ENCODE measurements at regions not wholly inside any gene's neighbourhood (a gene's known extent, or its start where the extent isn't known, plus 50 kb on each side); places are given as distances from the start of the nearest gene placed in this dataset.

DNA sequence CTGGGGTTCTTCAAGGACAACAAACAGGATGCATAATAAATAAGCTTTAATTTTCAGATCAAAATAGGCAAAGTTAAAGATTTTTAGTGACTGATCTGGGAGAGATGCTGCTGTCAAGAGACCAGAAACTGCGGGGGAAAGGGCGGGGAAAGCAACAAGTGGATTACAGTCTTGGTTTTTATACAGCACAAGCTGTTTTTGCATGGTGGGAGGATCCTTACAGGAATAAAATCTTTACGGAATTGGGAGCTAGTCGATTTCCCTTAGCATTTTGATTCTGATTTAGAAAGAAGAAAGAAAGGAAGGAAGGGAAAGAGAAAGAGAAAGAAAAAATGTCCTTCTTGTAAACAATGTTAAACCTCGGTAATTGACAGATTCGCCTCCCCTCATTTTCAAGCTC lies 242.3 kb upstream of the SP8 start:
- Mint-ChIP-seq H3K27me3 (no peaks in the 10 kb centered on the region), H3K9me3 (no peaks in the 10 kb centered on the region), H3K4me1 (no peaks in the 10 kb centered on the region), H3K36me3 (no peaks in the 10 kb centered on the region), H3K4me3 (no peak overlapping the region), H3K27ac (no peak overlapping the region)
- no peak for DNase-seq
- CTCF ChIA-PET: interaction anchor here (0.9 kb wide), 1 partner anchor 26 kb away, joined by 3 read pairs; no protein-coding TSS in a partner anchor

DNA sequence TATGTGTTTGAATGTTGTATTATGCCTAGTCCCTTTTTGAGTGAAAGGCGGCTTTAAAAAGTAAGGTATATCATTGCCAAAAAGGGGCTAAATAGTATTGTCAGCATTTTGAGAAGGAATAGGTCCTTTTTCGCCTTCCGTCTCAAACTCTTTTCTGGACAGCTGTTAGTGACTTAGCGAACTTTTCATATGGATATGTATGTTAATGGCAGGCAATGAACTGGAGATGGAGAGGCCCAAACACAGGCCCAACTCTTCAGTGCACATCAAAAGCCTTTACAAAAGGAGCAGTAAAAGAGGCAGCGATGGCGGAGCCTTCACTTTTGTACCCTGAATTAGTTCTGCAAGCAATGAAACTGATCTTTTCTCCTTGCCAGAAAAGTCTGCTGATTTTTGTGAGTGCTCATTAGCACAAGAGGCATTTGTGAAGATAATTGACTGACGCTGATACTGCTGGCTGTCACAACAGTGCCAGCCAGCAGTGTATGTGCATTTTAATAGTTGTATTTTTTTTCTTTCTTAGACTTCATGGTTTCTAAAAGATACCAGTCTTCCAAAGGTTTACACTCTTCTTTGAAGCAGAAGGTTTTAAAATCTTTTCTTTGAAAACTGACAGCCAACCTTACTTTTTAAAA lies 243.7 kb upstream of the SP8 start:
- no peak overlapping the region for H3K27ac Mint-ChIP-seq
- no peak overlapping the region for H3K4me3 Mint-ChIP-seq
- no peaks in the 10 kb centered on the region for H3K27me3 Mint-ChIP-seq
- CTCF ChIA-PET: no interaction called here
- H3K36me3 Mint-ChIP-seq: no peaks in the 10 kb centered on the region
- no peak for DNase-seq
- H3K9me3 Mint-ChIP-seq: no peaks in the 10 kb centered on the region
- H3K4me1 Mint-ChIP-seq: no peaks in the 10 kb centered on the region

DNA sequence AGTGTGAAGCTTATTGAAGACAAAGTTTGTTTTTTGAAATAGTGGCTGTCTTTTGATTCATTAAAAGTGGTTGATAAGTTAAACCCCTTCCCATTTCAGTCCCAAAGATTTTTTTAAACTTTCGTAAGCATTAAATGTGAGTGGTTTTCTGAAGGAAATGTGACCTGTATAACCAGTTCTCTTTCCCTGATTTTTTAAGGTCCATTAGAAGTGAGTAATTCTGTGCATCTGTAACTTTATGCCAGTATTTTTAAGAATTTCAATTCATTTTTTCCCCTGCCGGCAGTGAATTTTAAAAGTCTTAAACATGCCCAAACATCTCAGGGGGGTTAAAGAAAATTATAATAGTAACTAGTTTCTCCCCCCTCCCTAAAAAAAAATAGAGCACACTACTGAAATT lies 254.6 kb upstream of the SP8 start:
- no peak for DNase-seq

DNA sequence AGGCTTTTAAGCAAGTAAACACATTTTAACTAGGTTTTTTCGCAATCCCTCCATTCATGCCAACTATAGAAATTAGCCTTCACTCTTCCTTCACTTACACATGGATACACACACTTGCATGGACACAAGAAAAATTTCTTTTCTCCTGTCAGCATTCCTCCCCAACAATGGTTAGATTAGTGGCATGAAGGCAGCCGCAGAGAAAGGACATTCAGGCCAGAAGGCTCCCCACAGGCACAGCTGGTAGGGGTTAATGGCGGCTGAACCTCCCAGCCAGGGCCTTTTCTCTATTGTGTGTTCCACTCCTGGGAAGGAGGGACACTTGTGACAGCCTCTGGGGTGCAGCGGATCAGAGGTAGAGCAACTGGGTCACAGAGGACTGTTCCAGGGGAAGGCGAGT lies 255.0 kb upstream of the SP8 start:
- CTCF ChIA-PET: no interaction called here
- no peaks in the 10 kb centered on the region for H3K36me3 Mint-ChIP-seq
- no peaks in the 10 kb centered on the region for H3K4me1 Mint-ChIP-seq
- no peak overlapping the region for H3K27ac Mint-ChIP-seq
- H3K27me3 Mint-ChIP-seq: no peaks in the 10 kb centered on the region
- no peak for DNase-seq
- no peak overlapping the region for H3K4me3 Mint-ChIP-seq
- H3K9me3 Mint-ChIP-seq: no peaks in the 10 kb centered on the region

More for the DNA sequence above, 254.6 kb upstream of the SP8 start:
- Mint-ChIP-seq H3K4me3 (no peak overlapping the region), H3K36me3 (no peaks in the 10 kb centered on the region), H3K9me3 (no peaks in the 10 kb centered on the region), H3K27me3 (no peaks in the 10 kb centered on the region), H3K4me1 (no peaks in the 10 kb centered on the region), H3K27ac (no peak overlapping the region)
- CTCF ChIA-PET: no interaction called here

DNA sequence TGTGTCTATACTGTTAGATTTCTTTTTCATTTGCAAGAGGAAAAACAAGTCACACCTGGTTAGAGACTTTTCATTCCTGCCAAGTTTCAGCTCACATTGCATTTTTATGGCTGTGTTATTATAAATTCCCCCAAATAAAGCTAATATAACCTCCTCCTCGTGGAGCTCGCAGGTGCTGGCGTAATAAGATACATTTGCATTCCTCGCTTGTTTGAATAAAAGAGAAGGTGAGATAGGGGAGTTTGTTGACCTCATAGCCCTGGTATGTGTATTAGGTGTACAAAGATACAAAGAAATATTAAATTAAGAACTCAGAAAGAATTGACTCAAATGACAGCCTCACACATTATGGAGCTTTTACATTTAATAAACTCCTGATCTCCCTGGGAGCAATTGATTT lies 257.7 kb upstream of the SP8 start:
- no peak for DNase-seq
- H3K36me3 Mint-ChIP-seq: no peaks in the 10 kb centered on the region
- no peak overlapping the region for H3K4me3 Mint-ChIP-seq
- no peak overlapping the region for H3K27ac Mint-ChIP-seq
- H3K4me1 Mint-ChIP-seq: no peaks in the 10 kb centered on the region
- CTCF ChIA-PET: no interaction called here
- no peaks in the 10 kb centered on the region for H3K27me3 Mint-ChIP-seq
- no peaks in the 10 kb centered on the region for H3K9me3 Mint-ChIP-seq

DNA sequence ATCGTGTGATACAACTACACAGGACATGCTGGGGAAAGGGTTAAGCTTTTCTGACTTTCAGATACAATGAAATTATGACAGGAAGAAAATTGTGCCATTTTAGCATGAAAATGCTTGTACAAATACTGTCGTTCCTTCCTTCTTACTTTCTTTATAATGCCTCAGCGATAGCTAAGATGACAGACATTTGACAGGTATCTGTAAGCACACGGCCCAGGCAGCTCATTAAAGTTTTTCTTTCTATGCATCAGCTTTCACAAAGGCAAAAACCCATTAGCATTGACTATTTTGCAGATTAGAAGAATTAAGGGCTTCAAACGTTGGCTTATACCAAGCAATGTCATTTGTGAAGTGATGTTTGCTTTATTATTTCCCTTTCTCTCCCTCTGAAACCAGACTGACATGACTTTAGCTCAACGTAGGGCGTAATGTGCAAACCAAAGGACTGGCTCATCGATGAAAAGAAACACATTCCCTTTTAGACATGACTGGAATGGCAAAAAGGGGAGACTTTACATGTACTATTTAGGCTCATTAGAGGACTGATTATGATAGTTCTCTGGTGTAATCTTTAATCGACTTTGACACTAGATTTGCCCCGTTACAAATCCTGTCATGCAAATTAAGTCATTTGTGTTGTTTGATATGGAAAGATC lies 258.4 kb upstream of the SP8 start:
- Mint-ChIP-seq H3K9me3 (no peaks in the 10 kb centered on the region), H3K27me3 (no peaks in the 10 kb centered on the region), H3K4me3 (no peak overlapping the region), H3K4me1 (no peaks in the 10 kb centered on the region), H3K36me3 (no peaks in the 10 kb centered on the region), H3K27ac (no peak overlapping the region)
- CTCF ChIA-PET: no interaction called here
- DNase-seq: no peak

DNA sequence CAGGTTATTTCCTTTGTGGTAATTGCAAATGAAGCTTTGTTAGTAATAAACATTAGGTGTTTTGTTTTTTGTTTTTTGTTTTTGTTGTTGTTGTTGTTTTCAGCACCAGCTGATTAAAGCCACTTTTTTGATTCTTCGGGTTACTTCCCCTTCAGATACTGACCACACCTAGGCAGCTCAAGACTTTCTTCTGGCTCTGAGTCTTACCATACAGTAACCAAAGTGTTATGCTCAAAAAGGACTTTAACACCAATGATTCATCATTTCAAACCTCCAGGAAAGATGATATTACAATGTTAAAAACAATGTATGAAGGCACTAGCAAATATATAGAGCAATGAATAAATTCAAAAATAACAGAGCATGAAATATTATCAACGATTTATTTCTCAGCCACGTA lies 265.2 kb upstream of the SP8 start:
- Mint-ChIP-seq H3K27ac (no peak overlapping the region), H3K9me3 (no peaks in the 10 kb centered on the region), H3K36me3 (no peaks in the 10 kb centered on the region), H3K4me1 (no peaks in the 10 kb centered on the region), H3K4me3 (no peak overlapping the region), H3K27me3 (no peaks in the 10 kb centered on the region)
- DNase-seq: no peak
- CTCF ChIA-PET: no interaction called here

DNA sequence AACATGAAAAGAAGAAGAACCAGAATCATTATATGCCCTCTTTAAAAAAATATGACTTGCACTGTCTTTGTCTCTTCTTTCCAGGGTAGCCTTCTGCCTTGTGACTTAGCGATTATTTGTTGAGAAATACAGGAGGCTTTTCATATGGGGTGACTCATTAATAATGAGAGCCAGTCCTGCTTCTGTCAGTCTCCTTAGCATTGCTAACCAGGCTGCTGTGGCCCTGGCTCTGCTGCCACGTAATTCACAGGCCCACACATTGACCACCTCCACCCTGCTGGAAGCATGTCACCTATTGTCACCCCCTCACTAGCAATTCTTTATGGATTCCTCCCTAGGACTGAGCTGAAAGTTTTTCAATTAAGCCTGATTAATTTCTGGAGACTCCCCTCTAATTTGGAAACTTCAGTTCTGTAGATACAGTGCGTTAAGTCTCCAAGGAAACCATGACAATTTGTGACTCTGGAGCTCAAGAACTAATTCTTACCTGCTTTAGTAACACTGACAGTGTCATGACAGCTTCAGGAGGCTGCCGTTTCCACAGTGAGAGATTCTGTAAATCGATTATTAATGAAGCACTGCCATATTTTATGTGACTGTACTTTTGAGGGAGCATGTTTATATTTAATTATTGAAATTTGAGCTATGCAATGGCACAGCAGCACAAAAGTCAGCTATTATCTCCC lies 267.9 kb upstream of the SP8 start:
- Mint-ChIP-seq H3K4me3 (no peak overlapping the region), H3K27me3 (no peaks in the 10 kb centered on the region), H3K4me1 (no peaks in the 10 kb centered on the region), H3K36me3 (no peaks in the 10 kb centered on the region), H3K9me3 (no peaks in the 10 kb centered on the region), H3K27ac (no peak overlapping the region)
- no peak for DNase-seq
- CTCF ChIA-PET: no interaction called here

DNA sequence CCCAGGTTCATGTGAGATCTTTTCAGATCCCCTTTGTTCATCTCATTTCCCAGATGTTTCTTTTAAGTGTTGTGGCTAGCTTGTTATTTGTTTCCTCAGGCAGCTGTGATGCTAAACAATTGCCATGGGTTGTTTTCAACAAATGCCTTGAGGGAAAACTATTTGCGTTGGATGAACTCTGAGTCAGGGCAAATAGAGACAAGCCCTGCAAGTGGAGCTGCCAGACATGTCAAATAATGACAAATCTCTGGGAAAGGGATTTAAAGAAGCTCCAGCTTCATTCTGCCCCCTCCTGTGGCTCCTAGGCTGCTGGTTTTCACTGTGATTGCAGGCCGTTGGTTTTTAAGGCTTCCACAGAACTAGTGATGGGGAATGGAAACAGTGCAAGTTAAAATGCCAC lies 272.4 kb upstream of the SP8 start:
- H3K27ac Mint-ChIP-seq: no peak overlapping the region
- no peak overlapping the region for H3K4me3 Mint-ChIP-seq
- H3K27me3 Mint-ChIP-seq: no peaks in the 10 kb centered on the region
- no peaks in the 10 kb centered on the region for H3K4me1 Mint-ChIP-seq
- CTCF ChIA-PET: no interaction called here
- H3K9me3 Mint-ChIP-seq: no peaks in the 10 kb centered on the region
- DNase-seq: no peak
- no peaks in the 10 kb centered on the region for H3K36me3 Mint-ChIP-seq

DNA sequence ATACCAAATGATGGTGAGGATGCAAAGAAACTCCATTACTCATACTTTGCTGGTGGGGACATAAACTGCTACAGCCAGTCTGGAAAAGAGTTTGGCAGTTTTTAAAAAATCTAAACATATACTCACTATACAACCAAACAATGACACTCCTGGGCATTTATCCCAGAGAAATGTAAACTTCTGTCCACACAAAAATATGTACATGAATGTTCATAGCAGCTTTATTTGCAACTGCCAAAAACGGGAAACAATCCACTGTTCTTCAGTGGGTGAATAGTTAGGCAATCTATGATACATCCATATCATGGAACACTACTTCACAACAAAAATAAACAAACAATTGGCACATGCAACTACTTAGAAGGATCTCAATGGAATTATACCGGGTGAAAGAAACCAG lies 276.4 kb upstream of the SP8 start:
- DNase-seq: no peak

DNA sequence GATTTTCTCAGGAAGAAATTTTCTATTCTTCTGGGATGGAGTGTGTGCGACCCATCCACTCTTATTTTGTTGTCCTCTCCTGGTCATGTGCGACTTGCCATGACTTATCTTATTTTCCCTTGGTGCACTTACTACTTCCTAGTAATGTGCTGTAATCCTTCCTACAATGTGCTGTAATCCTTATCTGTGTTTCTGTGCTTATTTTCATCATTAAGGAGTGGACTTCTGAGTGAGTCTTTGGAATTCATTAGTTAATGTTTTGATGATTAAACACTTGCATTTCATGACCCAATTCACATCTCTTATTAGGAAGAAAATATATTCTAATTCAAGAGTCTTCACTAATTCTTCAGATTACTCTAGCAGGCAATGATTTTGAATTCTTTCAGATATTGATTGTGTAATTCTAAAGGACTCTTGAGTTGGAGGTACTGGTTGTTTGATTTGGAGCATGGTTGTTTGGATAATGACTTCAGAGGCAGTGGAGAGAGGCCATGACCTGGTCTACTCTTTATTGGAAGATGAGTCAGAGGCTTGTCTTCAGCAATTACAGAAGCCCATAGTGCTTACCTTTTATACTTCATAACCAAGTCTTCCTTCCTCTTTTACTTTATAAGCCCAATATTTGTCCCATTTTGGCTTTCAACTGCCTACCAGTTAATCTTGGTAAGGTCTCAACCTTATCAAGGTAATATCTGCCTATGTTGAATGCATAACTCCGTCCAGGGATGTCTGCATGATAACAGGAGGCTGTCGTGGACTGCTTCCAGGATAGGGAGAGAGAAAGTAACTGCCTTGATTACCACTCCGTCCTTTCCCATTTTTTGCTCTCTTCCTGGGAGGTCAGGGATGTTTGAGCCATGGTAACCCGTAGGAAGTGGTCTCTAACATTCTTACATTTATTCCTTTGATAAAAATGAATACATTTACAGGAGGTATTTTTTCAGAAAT lies 278.3 kb upstream of the SP8 start:
- no peaks in the 10 kb centered on the region for H3K36me3 Mint-ChIP-seq
- H3K4me3 Mint-ChIP-seq: no peak overlapping the region
- no peak overlapping the region for H3K27ac Mint-ChIP-seq
- no peaks in the 10 kb centered on the region for H3K4me1 Mint-ChIP-seq
- CTCF ChIA-PET: no interaction called here
- no peaks in the 10 kb centered on the region for H3K9me3 Mint-ChIP-seq
- DNase-seq: no peak
- no peaks in the 10 kb centered on the region for H3K27me3 Mint-ChIP-seq

More for the DNA sequence above, 276.4 kb upstream of the SP8 start:
- no peak overlapping the region for H3K27ac Mint-ChIP-seq
- H3K36me3 Mint-ChIP-seq: no peaks in the 10 kb centered on the region
- no peaks in the 10 kb centered on the region for H3K27me3 Mint-ChIP-seq
- CTCF ChIA-PET: no interaction called here
- H3K9me3 Mint-ChIP-seq: no peaks in the 10 kb centered on the region
- H3K4me3 Mint-ChIP-seq: no peak overlapping the region
- no peaks in the 10 kb centered on the region for H3K4me1 Mint-ChIP-seq

DNA sequence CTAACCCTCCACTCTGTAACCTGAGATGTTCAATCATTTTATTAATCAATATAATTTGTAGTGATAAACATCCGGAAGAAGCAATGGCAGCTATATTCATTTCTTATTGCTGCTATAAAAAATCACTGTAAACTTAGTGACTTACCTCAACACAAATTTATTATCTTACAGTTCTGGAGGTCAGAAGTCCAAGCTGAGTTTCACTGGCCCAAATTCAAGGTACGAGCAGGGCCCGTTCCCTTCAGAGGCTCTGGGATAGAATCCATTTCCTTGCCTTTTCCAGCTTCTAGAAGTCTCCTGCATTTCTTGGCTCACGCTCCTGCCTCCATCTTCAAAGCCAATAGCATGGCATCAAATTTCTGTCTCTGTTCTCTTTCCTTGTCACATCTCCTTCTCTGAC lies 279.5 kb upstream of the SP8 start:
- DNase-seq: no peak
- H3K9me3 Mint-ChIP-seq: no peaks in the 10 kb centered on the region
- H3K4me3 Mint-ChIP-seq: no peak overlapping the region
- H3K27me3 Mint-ChIP-seq: no peaks in the 10 kb centered on the region
- no peaks in the 10 kb centered on the region for H3K4me1 Mint-ChIP-seq
- H3K27ac Mint-ChIP-seq: no peak overlapping the region
- H3K36me3 Mint-ChIP-seq: no peaks in the 10 kb centered on the region
- CTCF ChIA-PET: no interaction called here

DNA sequence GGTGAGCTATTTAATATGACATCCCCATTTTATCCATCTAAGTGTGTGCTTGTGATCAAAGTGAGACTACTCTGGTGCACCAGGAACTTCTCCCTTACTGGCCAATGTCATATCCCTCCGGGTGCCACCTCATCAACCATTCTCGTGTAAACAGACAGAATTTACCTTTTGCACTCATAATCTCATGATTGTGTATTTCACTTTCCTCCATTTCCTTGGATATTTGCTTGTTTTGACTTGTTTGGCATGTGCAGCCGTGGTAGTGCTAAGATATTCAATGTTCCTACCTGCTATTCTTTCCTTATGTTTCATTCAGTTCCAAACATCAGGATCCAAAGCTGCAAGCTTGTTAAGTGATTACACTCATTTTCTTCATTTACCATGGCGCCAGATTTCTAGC lies 280.5 kb upstream of the SP8 start:
- Mint-ChIP-seq H3K4me1 (no peaks in the 10 kb centered on the region), H3K27me3 (no peaks in the 10 kb centered on the region), H3K36me3 (no peaks in the 10 kb centered on the region), H3K4me3 (no peak overlapping the region), H3K27ac (no peak overlapping the region), H3K9me3 (no peaks in the 10 kb centered on the region)
- no peak for DNase-seq
- CTCF ChIA-PET: no interaction called here

DNA sequence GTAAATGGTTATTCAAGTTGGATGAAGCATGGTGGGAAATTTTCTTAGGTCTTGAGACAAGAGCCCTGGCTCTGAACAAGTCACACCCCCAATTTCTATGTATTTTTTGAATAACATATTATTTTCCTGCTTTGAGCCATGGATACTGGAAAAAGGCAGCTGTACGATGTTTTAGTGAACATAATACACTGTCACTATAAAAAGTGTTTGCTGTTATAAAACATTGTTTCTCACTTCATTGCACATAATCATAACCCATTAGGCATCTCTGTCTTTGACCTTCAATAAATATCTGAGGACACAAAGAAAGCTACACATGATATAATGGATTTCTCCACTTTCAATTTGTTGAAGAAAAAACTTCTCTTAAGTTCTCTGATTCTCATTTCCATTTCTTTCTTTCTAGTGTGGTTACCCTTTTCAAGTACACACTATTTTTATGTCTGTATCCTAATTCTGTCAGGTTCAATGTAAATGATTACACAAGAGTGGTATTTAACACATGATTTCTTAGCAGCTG lies 283.9 kb upstream of the SP8 start:
- CTCF ChIA-PET: no interaction called here
- no peaks in the 10 kb centered on the region for H3K27me3 Mint-ChIP-seq
- H3K27ac Mint-ChIP-seq: no peak overlapping the region
- H3K4me1 Mint-ChIP-seq: no peaks in the 10 kb centered on the region
- no peaks in the 10 kb centered on the region for H3K36me3 Mint-ChIP-seq
- no peaks in the 10 kb centered on the region for H3K9me3 Mint-ChIP-seq
- no peak overlapping the region for H3K4me3 Mint-ChIP-seq
- DNase-seq: no peak

Data from activated naive CD4-positive, alpha-beta T cell treated with anti-CD3 and anti-CD28 coated beads, Interleukin-2, amount 10 ng/mL, durations not matched to agents 7 days and 5 days (primary cell).